ENCODE measurements at regions not wholly inside any gene's neighbourhood (a gene's known extent, or its start where the extent isn't known, plus 50 kb on each side); places are given as distances from the start of the nearest gene placed in this dataset.

DNA sequence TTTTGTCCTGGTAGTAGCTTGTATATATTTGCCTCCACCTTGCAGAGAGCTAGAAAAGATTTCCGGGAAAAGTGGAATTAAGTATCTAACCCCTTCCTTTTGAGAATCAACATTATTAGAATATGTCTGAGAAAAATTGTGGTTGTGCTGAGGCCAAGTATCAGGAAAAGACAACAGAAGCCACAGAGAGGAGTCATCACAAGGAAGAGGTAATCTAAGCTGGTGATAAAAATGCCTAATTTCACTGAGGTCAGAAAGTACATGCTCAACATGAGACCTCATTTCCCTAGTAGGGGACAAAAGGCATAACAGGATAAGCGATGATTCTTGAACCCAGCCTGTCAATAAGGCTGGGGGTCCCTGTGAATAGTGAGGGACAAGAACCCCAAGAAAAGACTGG is 97.0 kb upstream of the PDE1C start:
- H3K36me3 ChIP-seq (ENCODE audit: insufficient read depth, low read length): no peaks in the 10 kb centered on the region
- DNase-seq (ENCODE audit: low spot score): no peak
- BruUV-seq (replicated peaks): no TSS peak
- H3K9me2 ChIP-seq (ENCODE audit: insufficient read depth, low read length): no peaks in the 10 kb centered on the region
- no peaks in the 10 kb centered on the region for H3K9me3 ChIP-seq (ENCODE audit: low read length)
- no peak overlapping the region for H3K4me2 ChIP-seq (ENCODE audit: low read length)
- no peaks in the 10 kb centered on the region for H4K20me1 ChIP-seq (ENCODE audit: insufficient read depth, low read length)
- H3K4me1 ChIP-seq (ENCODE audit: insufficient read depth, low read length, poor library complexity, severe bottlenecking): no peaks in the 10 kb centered on the region
- CTCF ChIA-PET (ENCODE audit: unreplicated experiment): no interaction called here
- no peaks in the 10 kb centered on the region for H3K79me2 ChIP-seq (ENCODE audit: insufficient read depth, low read depth, low read length)
- no peak overlapping the region for H3K27ac ChIP-seq (ENCODE audit: low read depth, low read length, poor library complexity, severe bottlenecking)
- intact Hi-C loops (cut with micrococcal nuclease; ENCODE audit: unreplicated experiment): no loop called here
- no peak overlapping the region for H3K4me3 ChIP-seq (ENCODE audit: low read depth, low read length, poor library complexity, severe bottlenecking)
- no peak overlapping the region for H2AFZ ChIP-seq (ENCODE audit: low read length)
- no peak for TF ChIP-seq EZH2phosphoT487 (IDR thresholded peaks at IDR 0.05; ENCODE audit: borderline replicate concordance, low read depth, low read length)
- TF ChIP-seq, protein P1, sequence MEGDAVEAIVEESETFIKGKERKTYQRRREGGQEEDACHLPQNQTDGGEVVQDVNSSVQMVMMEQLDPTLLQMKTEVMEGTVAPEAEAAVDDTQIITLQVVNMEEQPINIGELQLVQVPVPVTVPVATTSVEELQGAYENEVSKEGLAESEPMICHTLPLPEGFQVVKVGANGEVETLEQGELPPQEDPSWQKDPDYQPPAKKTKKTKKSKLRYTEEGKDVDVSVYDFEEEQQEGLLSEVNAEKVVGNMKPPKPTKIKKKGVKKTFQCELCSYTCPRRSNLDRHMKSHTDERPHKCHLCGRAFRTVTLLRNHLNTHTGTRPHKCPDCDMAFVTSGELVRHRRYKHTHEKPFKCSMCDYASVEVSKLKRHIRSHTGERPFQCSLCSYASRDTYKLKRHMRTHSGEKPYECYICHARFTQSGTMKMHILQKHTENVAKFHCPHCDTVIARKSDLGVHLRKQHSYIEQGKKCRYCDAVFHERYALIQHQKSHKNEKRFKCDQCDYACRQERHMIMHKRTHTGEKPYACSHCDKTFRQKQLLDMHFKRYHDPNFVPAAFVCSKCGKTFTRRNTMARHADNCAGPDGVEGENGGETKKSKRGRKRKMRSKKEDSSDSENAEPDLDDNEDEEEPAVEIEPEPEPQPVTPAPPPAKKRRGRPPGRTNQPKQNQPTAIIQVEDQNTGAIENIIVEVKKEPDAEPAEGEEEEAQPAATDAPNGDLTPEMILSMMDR (conservative IDR thresholded peaks at IDR 0.05; ENCODE audit: low read length): no peak
- POLR2A ChIA-PET: no interaction called here

DNA sequence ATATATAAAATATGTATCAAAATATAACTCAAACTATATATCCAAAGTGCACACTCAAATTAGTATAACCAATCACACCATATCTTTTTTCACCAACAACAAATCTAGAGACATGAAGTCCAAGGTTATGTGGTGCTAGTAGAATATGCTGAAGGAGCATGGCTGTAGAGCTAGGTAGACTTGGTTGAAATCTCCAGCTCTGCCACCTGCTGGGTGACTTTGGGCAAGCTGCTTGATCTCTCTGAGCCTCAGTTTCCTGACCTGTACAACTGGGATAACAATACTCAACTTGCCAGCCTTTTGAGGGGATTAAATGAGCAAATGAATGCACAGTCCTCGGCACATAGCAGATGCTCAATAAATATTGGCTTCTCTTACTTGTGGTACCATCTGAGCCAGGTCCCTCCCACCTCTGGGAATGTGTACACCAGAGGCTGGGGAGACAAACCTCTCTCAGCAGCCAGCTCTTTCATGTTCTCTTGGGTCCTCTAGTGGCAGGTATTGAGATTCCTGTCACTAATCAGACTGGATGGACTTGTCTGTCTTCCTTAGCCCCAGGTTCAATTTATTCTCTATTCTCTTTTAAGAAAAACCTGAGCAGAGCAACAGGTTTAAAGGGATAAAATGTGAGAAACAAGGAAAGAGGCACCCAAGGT is 94.3 kb upstream of the PDE1C start:
- Histone ChIP-seq H3K9me2 (ENCODE audit: insufficient read depth, low read length) (no peaks in the 10 kb centered on the region), H3K27ac (ENCODE audit: low read depth, low read length, poor library complexity, severe bottlenecking) (no peak overlapping the region), H3K4me1 (ENCODE audit: insufficient read depth, low read length, poor library complexity, severe bottlenecking) (no peaks in the 10 kb centered on the region), H2AFZ (ENCODE audit: low read length) (no peak overlapping the region), H3K4me3 (ENCODE audit: low read depth, low read length, poor library complexity, severe bottlenecking) (no peak overlapping the region), H3K36me3 (ENCODE audit: insufficient read depth, low read length) (no peaks in the 10 kb centered on the region), H3K79me2 (ENCODE audit: insufficient read depth, low read depth, low read length) (no peaks in the 10 kb centered on the region), H3K9me3 (ENCODE audit: low read length) (no peaks in the 10 kb centered on the region), H4K20me1 (ENCODE audit: insufficient read depth, low read length) (no peaks in the 10 kb centered on the region), H3K4me2 (ENCODE audit: low read length) (no peak overlapping the region)
- BruUV-seq (replicated peaks): no TSS peak
- intact Hi-C loops (cut with micrococcal nuclease; ENCODE audit: unreplicated experiment): no loop called here
- TF ChIP-seq EZH2phosphoT487 (IDR thresholded peaks at IDR 0.05; ENCODE audit: borderline replicate concordance, low read depth, low read length): no peak
- TF ChIP-seq, protein P1 (conservative IDR thresholded peaks at IDR 0.05; ENCODE audit: low read length): 0 out of 2 replicates have a peak, but pooled peaks have one; percentile 20
- CTCF ChIA-PET (ENCODE audit: unreplicated experiment): no interaction called here
- POLR2A ChIA-PET: no interaction called here
- no peak for DNase-seq (ENCODE audit: low spot score)

DNA sequence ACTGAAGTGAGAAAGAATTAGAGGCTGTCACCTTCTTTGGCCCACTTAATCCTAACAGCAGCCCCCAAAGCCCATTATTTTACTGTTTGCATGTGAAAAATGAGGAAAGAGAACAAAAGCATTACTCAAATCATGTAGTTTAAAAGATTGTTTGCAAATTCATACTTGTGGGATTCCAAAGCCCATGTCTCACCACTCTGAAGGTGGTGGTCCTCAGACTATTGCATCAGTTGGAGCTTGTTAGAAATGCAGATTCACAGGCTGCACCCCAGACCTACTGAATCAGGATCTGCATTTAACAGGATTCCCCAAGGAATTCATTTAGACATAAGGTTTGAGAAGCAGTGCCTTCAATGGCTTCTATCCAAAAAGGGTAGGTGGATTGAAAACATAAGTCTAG is 93.7 kb upstream of the PDE1C start:
- Histone ChIP-seq H3K36me3 (ENCODE audit: insufficient read depth, low read length) (no peaks in the 10 kb centered on the region), H3K79me2 (ENCODE audit: insufficient read depth, low read depth, low read length) (no peaks in the 10 kb centered on the region), H3K27ac (ENCODE audit: low read depth, low read length, poor library complexity, severe bottlenecking) (no peak overlapping the region), H3K4me3 (ENCODE audit: low read depth, low read length, poor library complexity, severe bottlenecking) (no peak overlapping the region), H3K9me2 (ENCODE audit: insufficient read depth, low read length) (no peaks in the 10 kb centered on the region), H3K4me1 (ENCODE audit: insufficient read depth, low read length, poor library complexity, severe bottlenecking) (no peaks in the 10 kb centered on the region), H3K9me3 (ENCODE audit: low read length) (no peaks in the 10 kb centered on the region), H4K20me1 (ENCODE audit: insufficient read depth, low read length) (no peaks in the 10 kb centered on the region), H3K4me2 (ENCODE audit: low read length) (no peak overlapping the region), H2AFZ (ENCODE audit: low read length) (no peak overlapping the region)
- no peak for TF ChIP-seq EZH2phosphoT487 (IDR thresholded peaks at IDR 0.05; ENCODE audit: borderline replicate concordance, low read depth, low read length)
- TF ChIP-seq, protein P1 (conservative IDR thresholded peaks at IDR 0.05; ENCODE audit: low read length): no peak
- no TSS peak for BruUV-seq (replicated peaks)
- ChIA-PET CTCF (ENCODE audit: unreplicated experiment) (no interaction called here), POLR2A (no interaction called here)
- intact Hi-C loops (cut with micrococcal nuclease; ENCODE audit: unreplicated experiment): no loop called here
- no peak for DNase-seq (ENCODE audit: low spot score)
